Esophagus squamous epithelium (tissue), 5 donors: ENCODE measurements at regions not wholly inside any gene's neighbourhood (a gene's known extent, or its start where the extent isn't known, plus 50 kb on each side); places are given as distances from the start of the nearest gene placed in this dataset.
"Not testable (repeated sequence)": the region's sequence is repeated elsewhere in the genome, so short reads cannot be mapped to it uniquely, and the experiment has no call there.

Experiments
- DNase-seq: peaks from one replicate; lab custom pipeline; 2025; lab: John Stamatoyannopoulos, UW
- H3K27ac ChIP-seq, 4 donors: fragments of 200-600 bp; sonication (generic); one replicate each; pipeline ENCODE4 v1.5.1; 2016 to 2019; ENCODE audit warnings: mild to moderate bottlenecking in 1 of 4
- H3K27me3 ChIP-seq, 4 donors: fragments of 200-600 bp; sonication (generic); 1 replicate in 3 of 4; 2 replicates in 1 of 4; pipeline versions ENCODE4 v1.5.1 to v1.6.0; 2017 to 2021; ENCODE audit warnings: antibody characterized with exemption in 1 of 4
- H3K36me3 ChIP-seq, 3 donors: fragments of 200-600 bp; sonication (generic); one replicate each; pipeline ENCODE4 v1.5.1; 2016 to 2019
- H3K4me1 ChIP-seq, 3 donors: fragments of 200-600 bp; sonication (generic); one replicate each; pipeline ENCODE4 v1.5.1; 2017 to 2019
- H3K4me3 ChIP-seq, 4 donors: fragments of 200-600 bp; sonication (generic); 1 replicate in 3 of 4; 2 replicates in 1 of 4; pipeline ENCODE4 v1.5.1; 2016 to 2019; ENCODE audit warnings: mild to moderate bottlenecking in 2 of 4, moderate library complexity in 1 of 4
- H3K9me3 ChIP-seq, 3 donors: fragments of 200-600 bp; sonication (generic); one replicate each; pipeline ENCODE4 v1.5.1; 2016 to 2019
- POLR2A ChIP-seq, 4 donors: fragments of 450-650 bp; IDR thresholded peaks; one replicate each; pipeline ENCODE4 v1.6.1; 2017; ENCODE audit warnings: antibody characterized with exemption in 4 of 4, mild to moderate bottlenecking in 4 of 4, moderate library complexity in 3 of 4
- WGBS, 2 donors: methylation state at CpG; one replicate each; pipeline ENCODE4 v1.1.5; 2018; 5-methylcytosine and 5-hydroxymethylcytosine counted together
- intact Hi-C: fragments of 100-400 bp; cut with DNase I; formaldehyde crosslinking; loops from one replicate; pipeline ENCODE4 v1.15.0; 2022
- TF ChIP-seq, protein P1 (sequence below), 6 experiments: fragments of 450-650 bp in 4 of 6; fragments of 200-600 bp in 2 of 6; sonication (generic) in 2 of 6; IDR thresholded peaks; one replicate each; pipeline ENCODE4 v1.5.1; 2016 to 2019; ENCODE audit warnings: antibody characterized with exemption in 6 of 6, mild to moderate bottlenecking in 4 of 6, moderate library complexity in 4 of 6
- donor health status: DM: yes; HTN: yes; CAD: no.

DNA sequence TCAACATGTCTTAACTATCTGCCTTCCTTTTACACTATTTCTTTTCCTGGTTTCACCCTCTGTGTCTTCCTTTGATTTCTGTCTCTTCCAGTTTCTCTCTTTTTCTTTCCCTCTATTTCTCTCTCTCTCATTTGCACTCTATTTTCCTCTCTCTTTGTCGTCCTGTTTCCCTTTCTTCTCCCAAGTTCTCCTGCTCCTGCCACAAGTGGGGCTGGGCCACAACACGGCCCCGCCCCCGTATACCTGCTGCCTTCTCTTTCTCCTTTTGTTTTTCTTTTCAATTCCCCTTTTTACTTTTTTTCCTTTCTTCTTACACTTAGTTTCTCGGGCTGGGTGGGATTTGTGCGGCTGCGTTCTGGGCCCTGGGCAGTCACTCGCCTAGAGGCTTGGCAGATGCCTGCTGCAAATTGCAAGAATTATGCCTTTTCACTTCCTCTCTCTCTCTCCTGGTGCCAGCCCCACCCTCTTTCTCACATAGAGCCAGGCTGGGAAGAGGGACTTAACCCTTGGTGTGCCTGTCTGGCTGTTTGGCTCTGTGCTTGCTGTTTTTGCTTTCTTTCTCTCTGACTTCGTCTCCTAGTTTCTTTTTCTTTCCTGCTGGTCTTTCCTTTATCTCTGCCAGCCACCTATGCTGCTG, 2139.4 kb downstream of the TP53TG3F start:
- Histone ChIP-seq H3K27me3 (no peaks in the 10 kb centered on the region), H3K27ac (peak overlapping the region; percentile 79 to 91 (median 86)), H3K4me1 (peaks cover 0 to 59% (median 8%) of the 10 kb centered on the region in 3 donors), H3K9me3 (no peaks in the 10 kb centered on the region), H3K4me3 (peak overlapping the region; percentile 18 to 43 (median 22)), H3K36me3 (no peaks in the 10 kb centered on the region)
- intact Hi-C loops: no loop called here
- WGBS, 2 donors: 39 to 44% methylated on average over 9 of the region's 9 CpGs
- DNase-seq: no peak
- no peak for TF ChIP-seq POLR2A (IDR thresholded peaks at IDR 0.05)
- TF ChIP-seq, protein P1, sequence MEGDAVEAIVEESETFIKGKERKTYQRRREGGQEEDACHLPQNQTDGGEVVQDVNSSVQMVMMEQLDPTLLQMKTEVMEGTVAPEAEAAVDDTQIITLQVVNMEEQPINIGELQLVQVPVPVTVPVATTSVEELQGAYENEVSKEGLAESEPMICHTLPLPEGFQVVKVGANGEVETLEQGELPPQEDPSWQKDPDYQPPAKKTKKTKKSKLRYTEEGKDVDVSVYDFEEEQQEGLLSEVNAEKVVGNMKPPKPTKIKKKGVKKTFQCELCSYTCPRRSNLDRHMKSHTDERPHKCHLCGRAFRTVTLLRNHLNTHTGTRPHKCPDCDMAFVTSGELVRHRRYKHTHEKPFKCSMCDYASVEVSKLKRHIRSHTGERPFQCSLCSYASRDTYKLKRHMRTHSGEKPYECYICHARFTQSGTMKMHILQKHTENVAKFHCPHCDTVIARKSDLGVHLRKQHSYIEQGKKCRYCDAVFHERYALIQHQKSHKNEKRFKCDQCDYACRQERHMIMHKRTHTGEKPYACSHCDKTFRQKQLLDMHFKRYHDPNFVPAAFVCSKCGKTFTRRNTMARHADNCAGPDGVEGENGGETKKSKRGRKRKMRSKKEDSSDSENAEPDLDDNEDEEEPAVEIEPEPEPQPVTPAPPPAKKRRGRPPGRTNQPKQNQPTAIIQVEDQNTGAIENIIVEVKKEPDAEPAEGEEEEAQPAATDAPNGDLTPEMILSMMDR (IDR thresholded peaks at IDR 0.05): no peak

DNA sequence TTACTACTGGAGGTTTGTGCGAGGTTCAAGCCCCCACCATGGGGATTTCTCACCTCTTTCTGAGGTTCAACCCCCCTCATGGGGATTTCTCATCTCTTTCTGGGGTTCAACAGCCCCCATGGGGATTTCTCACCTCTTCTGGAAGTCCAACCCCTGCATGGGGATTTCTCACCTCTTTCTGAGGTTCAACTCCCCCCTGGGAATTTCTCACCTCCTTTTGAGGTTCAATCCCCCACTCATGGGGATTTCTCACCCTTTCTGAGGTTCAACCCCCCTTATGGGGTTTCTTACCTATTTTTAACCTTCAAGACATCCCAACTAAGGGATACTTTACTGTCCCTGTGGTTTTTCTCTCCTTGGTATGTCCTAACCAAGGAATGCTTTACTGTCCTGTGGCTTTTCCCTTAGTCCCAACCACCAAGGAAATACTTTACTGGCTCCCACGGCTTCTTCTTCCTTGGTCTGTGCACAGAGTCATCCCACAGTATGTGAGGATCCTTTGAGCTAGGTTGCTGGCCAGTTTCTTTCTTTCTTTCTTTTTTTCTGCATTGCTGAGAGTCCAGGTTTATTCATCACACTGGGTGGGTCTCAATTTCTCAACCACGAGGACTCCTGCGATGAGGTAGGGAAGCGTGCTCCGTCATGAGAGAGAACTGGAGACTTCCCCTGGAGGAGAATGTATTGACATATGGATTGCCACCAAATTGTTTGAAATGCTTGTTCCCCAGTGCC, 2140.2 kb downstream of the TP53TG3F start:
- intact Hi-C loops: no loop called here
- Histone ChIP-seq H3K4me3 (peak overlapping the region in 3 of 4 donors; percentile 20 to 43 (median 24)), H3K9me3 (no peaks in the 10 kb centered on the region), H3K27ac (peak overlapping the region; percentile 79 to 91 (median 86)), H3K27me3 (no peaks in the 10 kb centered on the region), H3K36me3 (no peaks in the 10 kb centered on the region), H3K4me1 (peaks cover 0 to 59% (median 8%) of the 10 kb centered on the region in 3 donors)
- 23 to 49% methylated on average over 6 of the region's 6 CpGs for WGBS, 2 donors
- DNase-seq: no peak
- no peak for TF ChIP-seq POLR2A (IDR thresholded peaks at IDR 0.05)
- TF ChIP-seq, protein P1 (IDR thresholded peaks at IDR 0.05): no peak

DNA sequence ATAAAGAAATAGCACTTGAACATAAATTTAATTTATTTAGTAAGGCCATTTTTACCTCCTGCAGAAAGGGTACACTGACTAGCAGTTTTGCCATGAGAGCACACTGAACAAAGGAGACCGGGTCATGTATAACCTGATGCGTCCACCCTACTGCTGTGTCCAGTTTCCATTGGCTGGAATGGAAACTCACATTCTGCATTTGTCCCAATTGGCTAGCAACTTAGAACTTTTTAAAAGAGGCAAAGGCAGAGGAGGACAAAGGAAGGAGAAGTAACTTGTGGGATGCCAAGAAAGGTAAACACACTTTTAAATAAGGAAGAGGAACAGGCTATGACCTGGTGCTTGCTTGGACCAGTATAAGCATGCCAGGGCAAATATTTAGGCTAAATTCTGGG, 2140.7 kb downstream of the TP53TG3F start:
- DNase-seq, intact Hi-C loops, H3K9me3 ChIP-seq, H3K36me3 ChIP-seq, H3K27me3 ChIP-seq, H3K4me3 ChIP-seq: not testable (repeated sequence)
- Histone ChIP-seq H3K4me1 (peaks cover 0 to 59% (median 8%) of the 10 kb centered on the region in 3 donors), H3K27ac (peak overlapping the region in 3 of 4 donors; percentile 85 to 91 (median 88))
- 44 to 64% methylated on average over 2 of the region's 2 CpGs for WGBS, 2 donors

DNA sequence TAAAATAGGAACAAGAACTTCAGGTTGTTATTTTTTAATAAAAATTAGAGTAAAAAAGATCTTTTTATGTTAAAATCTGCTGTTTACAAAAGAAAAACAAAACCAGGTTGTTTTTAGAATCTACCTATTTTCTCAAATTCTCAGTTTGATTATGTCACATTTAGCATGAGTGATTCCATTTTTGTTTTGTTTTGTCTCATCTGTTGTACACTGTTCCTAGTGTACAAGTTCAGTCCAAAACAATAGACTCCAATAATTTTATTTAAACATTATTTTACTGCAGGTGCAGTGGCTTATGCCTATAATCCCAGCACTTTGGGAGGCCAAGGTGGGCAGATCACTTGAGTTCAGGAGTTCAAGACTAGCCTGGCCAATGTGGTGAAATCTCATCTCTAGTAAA, 2142.7 kb downstream of the TP53TG3F start:
- no peak for DNase-seq
- TF ChIP-seq POLR2A (IDR thresholded peaks at IDR 0.05): no peak
- TF ChIP-seq, protein P1 (IDR thresholded peaks at IDR 0.05): no peak
- H3K4me3 ChIP-seq: no peak overlapping the region
- no peaks in the 10 kb centered on the region for H3K27me3 ChIP-seq
- intact Hi-C loops: no loop called here
- H3K27ac ChIP-seq: no peak overlapping the region
- no peaks in the 10 kb centered on the region for H3K36me3 ChIP-seq
- no peaks in the 10 kb centered on the region for H3K9me3 ChIP-seq
- peaks cover 0 to 40% (median 8%) of the 10 kb centered on the region in 3 donors for H3K4me1 ChIP-seq

DNA sequence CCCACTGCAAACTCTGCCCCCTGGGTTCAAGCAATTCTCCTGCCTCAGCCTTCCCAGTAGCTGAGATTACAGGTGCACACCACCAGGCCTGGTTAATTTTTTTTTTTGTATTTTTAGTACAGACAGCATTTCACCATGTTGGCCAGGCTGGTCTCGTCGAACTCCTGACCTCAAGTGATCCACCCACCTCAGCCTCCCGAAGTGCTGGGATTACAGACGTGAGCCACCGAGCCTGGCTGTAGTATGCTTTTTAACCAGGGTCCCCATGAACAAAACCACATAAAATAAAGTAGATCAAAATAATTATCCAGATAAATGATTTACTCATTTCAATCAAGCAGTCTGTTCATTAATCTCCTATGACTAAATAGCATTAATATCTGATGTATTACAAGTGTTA, 2144.0 kb downstream of the TP53TG3F start:
- H3K36me3 ChIP-seq: not testable (repeated sequence)
- 81 to 95% methylated on average over 5 of the region's 5 CpGs for WGBS, 2 donors

DNA sequence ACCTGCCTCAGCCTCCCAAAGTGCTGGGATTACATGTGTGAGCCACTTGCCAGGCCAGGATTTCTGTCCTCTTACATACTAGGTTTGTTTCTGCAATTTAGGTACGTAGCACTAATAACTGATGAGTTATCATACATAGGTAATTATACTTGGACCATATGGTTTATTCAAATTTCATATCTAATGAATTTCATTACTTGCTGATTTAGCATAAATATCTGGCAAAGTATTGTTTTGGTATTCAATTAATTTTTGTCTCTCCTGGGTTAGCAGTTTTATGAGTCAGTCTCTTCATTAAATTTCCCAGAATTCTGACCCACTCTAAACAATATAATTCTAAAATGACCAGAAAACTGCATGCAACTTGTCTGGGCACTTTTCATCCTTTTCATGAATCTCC, 2146.5 kb downstream of the TP53TG3F start:
- Histone ChIP-seq H3K9me3 (no peaks in the 10 kb centered on the region), H3K4me3 (no peak overlapping the region), H3K4me1 (peaks cover 0 to 6% (median 0%) of the 10 kb centered on the region in 3 donors), H3K27me3 (no peaks in the 10 kb centered on the region), H3K36me3 (no peaks in the 10 kb centered on the region), H3K27ac (no peak overlapping the region)
- WGBS, 2 donors: 52 to 60% methylated on average over 1 of the region's 1 CpG
- TF ChIP-seq, protein P1 (IDR thresholded peaks at IDR 0.05): no peak
- no peak for TF ChIP-seq POLR2A (IDR thresholded peaks at IDR 0.05)
- intact Hi-C loops: no loop called here
- DNase-seq: no peak

More for the DNA sequence above, 2144.0 kb downstream of the TP53TG3F start:
- intact Hi-C loops, H3K27ac ChIP-seq, H3K9me3 ChIP-seq, DNase-seq, H3K4me3 ChIP-seq, H3K27me3 ChIP-seq: not testable (repeated sequence)
- peaks cover 0 to 27% (median 3%) of the 10 kb centered on the region in 3 donors for H3K4me1 ChIP-seq

DNA sequence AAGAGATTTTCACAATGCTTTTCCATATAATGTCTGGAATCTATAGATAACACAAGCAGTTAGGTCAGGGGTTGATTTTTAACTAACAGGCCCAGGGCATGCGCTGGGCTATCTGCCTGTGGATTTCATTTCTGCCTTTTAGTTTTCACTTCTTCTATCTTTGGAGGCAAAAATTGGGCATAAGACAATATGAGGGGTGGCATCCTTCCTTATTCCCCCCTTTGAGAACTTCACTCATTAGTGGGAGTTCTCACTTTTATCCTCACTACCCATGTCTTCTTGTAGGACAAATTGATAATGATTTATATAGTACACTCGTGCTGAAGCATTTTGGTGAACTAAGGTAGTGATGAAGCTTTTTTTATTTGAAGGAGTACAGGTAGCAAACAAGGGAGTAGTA, 2155.5 kb downstream of the TP53TG3F start:
- WGBS, 2 donors: 32 to 38% methylated on average over 2 of the region's 2 CpGs
- H3K4me1 ChIP-seq, H3K36me3 ChIP-seq, H3K4me3 ChIP-seq, H3K27ac ChIP-seq, intact Hi-C loops, DNase-seq, H3K27me3 ChIP-seq: not testable (repeated sequence)
- peaks cover 0 to 32% (median 20%) of the 10 kb centered on the region in 3 donors for H3K9me3 ChIP-seq

DNA sequence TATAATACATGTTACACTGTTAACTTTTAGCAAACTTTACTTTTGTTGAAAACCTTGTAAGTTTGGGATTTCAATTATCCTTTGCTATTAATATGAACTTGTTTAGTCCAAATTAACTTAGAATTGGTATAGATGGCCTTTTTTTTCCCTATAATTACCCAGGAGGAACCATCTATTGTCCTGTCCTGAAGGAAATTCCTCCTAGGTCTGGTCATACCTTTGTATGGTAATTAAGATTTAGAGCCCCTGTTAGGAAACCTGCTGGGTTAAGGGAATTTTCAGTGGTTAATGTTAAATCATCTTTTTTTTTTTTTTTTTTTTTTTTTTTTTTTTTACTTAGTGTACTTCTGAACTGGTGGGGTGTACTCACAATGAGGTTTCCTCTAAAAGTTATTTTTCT, 2159.8 kb downstream of the TP53TG3F start:
- H3K4me1 ChIP-seq, H3K4me3 ChIP-seq, intact Hi-C loops, DNase-seq, H3K27ac ChIP-seq, H3K27me3 ChIP-seq, H3K36me3 ChIP-seq: not testable (repeated sequence)
- peaks cover 0 to 45% (median 19%) of the 10 kb centered on the region in 3 donors for H3K9me3 ChIP-seq
